HL-60 (cell line): ENCODE measurements at regions not wholly inside any gene's neighbourhood (a gene's known extent, or its start where the extent isn't known, plus 50 kb on each side); places are given as distances from the start of the nearest gene placed in this dataset.
"Not testable (repeated sequence)": the region's sequence is repeated elsewhere in the genome, so short reads cannot be mapped to it uniquely, and the experiment has no call there.

ENCODE experiments used
- DNase-seq, 2 experiments: peaks; one replicate each; pipeline ENCODE4 v3.0.0-alpha.2; 2010 to 2020; ENCODE audit warnings: low read depth in 1 of 2, low spot score in 1 of 2
- H3K27ac ChIP-seq: fragments of 250-450 bp; sonication (Bioruptor Pico); replicated peaks from 2 replicates; pipeline ENCODE4 v1.5.1; 2020; ENCODE audit warnings: mild to moderate bottlenecking, moderate library complexity
- H3K27me3 ChIP-seq: fragments of 250-450 bp; sonication (Bioruptor Pico); 2 replicates; pipeline ENCODE4 v1.5.1; 2021; ENCODE audit warnings: mild to moderate bottlenecking, moderate library complexity; ENCODE audit not compliant: insufficient read depth, poor library complexity, severe bottlenecking
- H3K4me3 ChIP-seq: replicated peaks from 2 replicates; pipeline ENCODE4 v1.5.1; 2011; ENCODE audit warnings: mild to moderate bottlenecking, control low read depth, low read length; ENCODE audit not compliant: insufficient read depth
- GABPA ChIP-seq: IDR thresholded peaks from 2 replicates; pipeline ENCODE4 v1.6.1; 2012; ENCODE audit warnings: low read depth
- POLR2AphosphoS5 ChIP-seq: IDR thresholded peaks from 2 replicates; pipeline ENCODE4 v1.6.1; 2012; ENCODE audit warnings: low read depth
- REST ChIP-seq: IDR thresholded peaks from 2 replicates; pipeline ENCODE4 v1.6.1; 2012; ENCODE audit warnings: low read depth; ENCODE audit not compliant: insufficient replicate concordance
- SPI1 ChIP-seq: IDR thresholded peaks from 2 replicates; pipeline ENCODE4 v1.6.1; 2012; ENCODE audit warnings: low read depth, mild to moderate bottlenecking, borderline replicate concordance
- TF ChIP-seq, protein P1 (sequence below): IDR thresholded peaks from one replicate; pipeline ENCODE4 v1.5.1; 2011; ENCODE audit warnings: low read length, control low read depth, inconsistent platforms; ENCODE audit not compliant: insufficient read depth

GRCh38 chr5:3092664-3093063 is 341.2 kb upstream of the IRX2 start:
- H3K4me3 ChIP-seq: no peak overlapping the region
- H3K27me3 ChIP-seq: no peaks in the 10 kb centered on the region
- no peak overlapping the region for H3K27ac ChIP-seq
- no peak for DNase-seq
- TF ChIP-seq SPI1: no peak
- TF ChIP-seq REST: no peak
- TF ChIP-seq, protein P1, sequence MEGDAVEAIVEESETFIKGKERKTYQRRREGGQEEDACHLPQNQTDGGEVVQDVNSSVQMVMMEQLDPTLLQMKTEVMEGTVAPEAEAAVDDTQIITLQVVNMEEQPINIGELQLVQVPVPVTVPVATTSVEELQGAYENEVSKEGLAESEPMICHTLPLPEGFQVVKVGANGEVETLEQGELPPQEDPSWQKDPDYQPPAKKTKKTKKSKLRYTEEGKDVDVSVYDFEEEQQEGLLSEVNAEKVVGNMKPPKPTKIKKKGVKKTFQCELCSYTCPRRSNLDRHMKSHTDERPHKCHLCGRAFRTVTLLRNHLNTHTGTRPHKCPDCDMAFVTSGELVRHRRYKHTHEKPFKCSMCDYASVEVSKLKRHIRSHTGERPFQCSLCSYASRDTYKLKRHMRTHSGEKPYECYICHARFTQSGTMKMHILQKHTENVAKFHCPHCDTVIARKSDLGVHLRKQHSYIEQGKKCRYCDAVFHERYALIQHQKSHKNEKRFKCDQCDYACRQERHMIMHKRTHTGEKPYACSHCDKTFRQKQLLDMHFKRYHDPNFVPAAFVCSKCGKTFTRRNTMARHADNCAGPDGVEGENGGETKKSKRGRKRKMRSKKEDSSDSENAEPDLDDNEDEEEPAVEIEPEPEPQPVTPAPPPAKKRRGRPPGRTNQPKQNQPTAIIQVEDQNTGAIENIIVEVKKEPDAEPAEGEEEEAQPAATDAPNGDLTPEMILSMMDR: no peak
- no peak for TF ChIP-seq GABPA
- TF ChIP-seq POLR2AphosphoS5: no peak

GRCh38 chr5:3092211-3092610 is 340.7 kb upstream of the IRX2 start:
- Histone ChIP-seq H3K27ac (no peak overlapping the region), H3K4me3 (no peak overlapping the region), H3K27me3 (no peaks in the 10 kb centered on the region)
- DNase-seq: no peak
- TF ChIP-seq REST (no peak), POLR2AphosphoS5 (no peak), GABPA (no peak), SPI1 (no peak)
- TF ChIP-seq, protein P1: no peak

DNA sequence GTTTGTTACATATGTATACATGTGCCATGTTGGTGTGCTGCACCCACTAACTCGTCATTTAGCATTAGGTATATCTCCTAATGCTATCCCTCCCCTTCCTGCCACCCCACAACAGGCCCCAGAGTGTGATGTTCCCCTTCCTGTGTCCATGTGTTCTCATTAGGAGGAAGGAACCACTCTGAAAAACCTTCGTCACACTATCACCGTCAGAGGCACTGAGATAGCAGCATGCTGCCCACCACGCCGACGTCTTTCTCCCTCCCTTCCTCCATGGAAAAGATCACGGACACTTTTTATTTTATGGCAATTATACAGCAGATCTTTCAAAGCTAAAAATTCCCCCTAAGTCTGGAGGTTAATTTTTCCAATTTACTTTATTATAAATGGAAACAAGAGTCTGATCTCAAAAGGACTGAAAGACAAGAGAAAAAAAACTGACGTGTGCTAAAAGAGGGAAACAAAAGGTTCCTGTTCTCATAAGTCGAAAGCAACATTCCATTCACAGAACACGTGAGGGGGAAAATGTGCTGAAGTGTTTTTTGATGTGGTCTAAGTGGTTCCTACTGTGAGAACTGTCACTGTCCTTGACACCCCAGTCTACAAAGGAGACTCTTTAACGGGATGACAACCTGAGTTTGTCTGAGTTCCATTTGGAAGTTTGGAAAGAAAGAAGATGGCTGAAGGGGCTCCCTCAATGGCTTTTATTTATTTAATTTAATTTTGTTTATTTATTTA is 339.7 kb upstream of the IRX2 start:
- H3K27ac ChIP-seq: no peak overlapping the region
- no peak for DNase-seq
- no peaks in the 10 kb centered on the region for H3K27me3 ChIP-seq
- no peak overlapping the region for H3K4me3 ChIP-seq
- no peak for TF ChIP-seq SPI1
- TF ChIP-seq POLR2AphosphoS5: no peak
- TF ChIP-seq REST: no peak
- no peak for TF ChIP-seq GABPA

DNA sequence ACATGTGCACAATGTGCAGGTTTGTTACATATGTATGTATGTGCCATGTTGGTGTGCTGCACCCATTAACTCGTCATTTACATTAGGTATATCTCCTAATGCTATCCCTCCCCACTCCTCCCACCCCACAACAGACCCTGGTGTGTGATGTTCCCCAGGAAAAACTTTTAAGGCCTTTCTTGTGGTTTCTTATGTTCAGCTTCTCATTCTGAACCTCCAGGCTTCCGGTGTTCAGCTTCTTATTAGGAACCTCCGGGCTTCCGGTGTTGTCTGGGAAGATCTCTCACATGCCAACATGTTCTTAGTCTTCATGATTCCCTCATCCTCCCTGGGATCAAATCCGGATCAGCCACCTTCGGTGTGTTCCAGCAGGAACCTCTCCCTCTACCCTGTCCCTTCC is 338.8 kb upstream of the IRX2 start:
- H3K27me3 ChIP-seq, DNase-seq, H3K27ac ChIP-seq, H3K4me3 ChIP-seq: not testable (repeated sequence)
